ENCODE measurements at regions not wholly inside any gene's neighbourhood (a gene's known extent, or its start where the extent isn't known, plus 50 kb on each side); places are given as distances from the start of the nearest gene placed in this dataset.

GRCh38 chr11:111059726-111060125, 185.8 kb upstream of the POU2AF2 start:
- Histone ChIP-seq H3K9me3 (peaks cover 0 to 22% (median 4%) of the 10 kb centered on the region in 11 donors), H3K4me1 (no peaks in the 10 kb centered on the region), H3K27me3 (no peaks in the 10 kb centered on the region), H3K36me3 (no peaks in the 10 kb centered on the region), H3K4me3 (no peak overlapping the region), H3K27ac (no peak overlapping the region)
- no peak for TF ChIP-seq CTCF (IDR thresholded peaks at IDR 0.05)
- intact Hi-C loops (cut with DNase I) = no loop called here
- no peak for ATAC-seq
- DNase-seq = no peak

GRCh38 chr11:111049131-111049530, 196.4 kb upstream of the POU2AF2 start:
- H3K4me1 ChIP-seq = no peaks in the 10 kb centered on the region
- H3K9me3 ChIP-seq = no peaks in the 10 kb centered on the region
- WGBS, 2 donors = 85 to 86% methylated on average over 4 of the region's 4 CpGs
- no peak for TF ChIP-seq CTCF (IDR thresholded peaks at IDR 0.05)
- no peak overlapping the region for H3K4me3 ChIP-seq
- no peak overlapping the region for H3K27ac ChIP-seq
- ATAC-seq = no peak
- intact Hi-C loops (cut with DNase I) = no loop called here
- no peaks in the 10 kb centered on the region for H3K27me3 ChIP-seq
- H3K36me3 ChIP-seq = no peaks in the 10 kb centered on the region
- DNase-seq = no peak

- no peaks in the 10 kb centered on the region for H3K27me3 ChIP-seq
- ATAC-seq = no peak
- intact Hi-C loops (cut with DNase I) = no loop called here
- H3K4me1 ChIP-seq = no peaks in the 10 kb centered on the region
- no peak overlapping the region for H3K27ac ChIP-seq
- DNase-seq = no peak
- H3K36me3 ChIP-seq = no peaks in the 10 kb centered on the region
- 83 to 87% methylated on average over 7 of the region's 7 CpGs for WGBS, 2 donors
- H3K9me3 ChIP-seq = no peaks in the 10 kb centered on the region
- TF ChIP-seq CTCF (IDR thresholded peaks at IDR 0.05) = no peak
- H3K4me3 ChIP-seq = no peak overlapping the region
Measured at GRCh38 chr11:111047374-111047773, 198.2 kb upstream of the POU2AF2 start.

GRCh38 chr11:111046291-111046690, 199.2 kb upstream of the POU2AF2 start:
- WGBS, 2 donors = 35 to 65% methylated on average over 2 of the region's 2 CpGs
- Histone ChIP-seq H3K36me3 (no peaks in the 10 kb centered on the region), H3K9me3 (no peaks in the 10 kb centered on the region), H3K4me3 (no peak overlapping the region), H3K27me3 (no peaks in the 10 kb centered on the region), H3K4me1 (no peaks in the 10 kb centered on the region), H3K27ac (no peak overlapping the region)
- DNase-seq (no peak), ATAC-seq (no peak)
- intact Hi-C loops (cut with DNase I) = no loop called here
- no peak for TF ChIP-seq CTCF (IDR thresholded peaks at IDR 0.05)

GRCh38 chr11:111045874-111046273, 199.7 kb upstream of the POU2AF2 start:
- H3K9me3 ChIP-seq = no peaks in the 10 kb centered on the region
- WGBS, 2 donors = 81 to 91% methylated on average over 1 of the region's 1 CpG
- no peak overlapping the region for H3K4me3 ChIP-seq
- H3K27ac ChIP-seq = no peak overlapping the region
- TF ChIP-seq CTCF (IDR thresholded peaks at IDR 0.05) = no peak
- no peaks in the 10 kb centered on the region for H3K36me3 ChIP-seq
- intact Hi-C loops (cut with DNase I) = no loop called here
- DNase-seq (no peak), ATAC-seq (peak in 2 of 8 donors; percentile 25 to 46)
- no peaks in the 10 kb centered on the region for H3K27me3 ChIP-seq
- H3K4me1 ChIP-seq = no peaks in the 10 kb centered on the region
